ENCODE measurements at regions not wholly inside any gene's neighbourhood (a gene's known extent, or its start where the extent isn't known, plus 50 kb on each side); places are given as distances from the start of the nearest gene placed in this dataset.

GRCh38 chr9:81782313-81782995 is 93.1 kb upstream of the TLE1 start:
- DNase-seq (ENCODE audit: low read depth), result no peak
- no peak overlapping the region for H3K4me3 ChIP-seq (ENCODE audit: low read depth, low read length)
- TF ChIP-seq CTCF (conservative IDR thresholded peaks at IDR 0.05; ENCODE audit: low read depth, low read length), result no peak

- no peak overlapping the region for H3K4me3 ChIP-seq (ENCODE audit: low read depth, low read length)
- peak; percentile 74 for DNase-seq (ENCODE audit: low read depth)
- TF ChIP-seq CTCF (conservative IDR thresholded peaks at IDR 0.05; ENCODE audit: low read depth, low read length), result peak; percentile 27
These were observed 98.6 kb upstream of the TLE1 start for GRCh38 chr9:81787747-81788632.

- H3K4me3 ChIP-seq (ENCODE audit: low read depth, low read length), result no peak overlapping the region
- no peak for DNase-seq (ENCODE audit: low read depth)
- no peak for TF ChIP-seq CTCF (conservative IDR thresholded peaks at IDR 0.05; ENCODE audit: low read depth, low read length)
These were observed 100.4 kb upstream of the TLE1 start for GRCh38 chr9:81789721-81790120.

- no peak for DNase-seq (ENCODE audit: low read depth)
- no peak overlapping the region for H3K4me3 ChIP-seq (ENCODE audit: low read depth, low read length)
- no peak for TF ChIP-seq CTCF (conservative IDR thresholded peaks at IDR 0.05; ENCODE audit: low read depth, low read length)
These were observed 100.8 kb upstream of the TLE1 start for GRCh38 chr9:81790166-81790565.

- H3K4me3 ChIP-seq (ENCODE audit: low read depth, low read length), result no peak overlapping the region
- no peak for TF ChIP-seq CTCF (conservative IDR thresholded peaks at IDR 0.05; ENCODE audit: low read depth, low read length)
- DNase-seq (ENCODE audit: low read depth), result no peak
These were observed 101.7 kb upstream of the TLE1 start for GRCh38 chr9:81791076-81791475.

GRCh38 chr9:81798606-81799005 is 109.3 kb upstream of the TLE1 start:
- DNase-seq (ENCODE audit: low read depth), result no peak
- H3K4me3 ChIP-seq (ENCODE audit: low read depth, low read length), result no peak overlapping the region
- TF ChIP-seq CTCF (conservative IDR thresholded peaks at IDR 0.05; ENCODE audit: low read depth, low read length), result no peak
